HG02884 (cell line): ENCODE measurements at regions not wholly inside any gene's neighbourhood (a gene's known extent, or its start where the extent isn't known, plus 50 kb on each side); places are given as distances from the start of the nearest gene placed in this dataset.

Experiments
- ATAC-seq: cut with Tn5 transposase; IDR thresholded peaks from one replicate; pipeline ENCODE4 v1.9.1; 2021; ENCODE audit warnings: mild to moderate bottlenecking, moderate library complexity; ENCODE audit not compliant: unreplicated experiment

DNA sequence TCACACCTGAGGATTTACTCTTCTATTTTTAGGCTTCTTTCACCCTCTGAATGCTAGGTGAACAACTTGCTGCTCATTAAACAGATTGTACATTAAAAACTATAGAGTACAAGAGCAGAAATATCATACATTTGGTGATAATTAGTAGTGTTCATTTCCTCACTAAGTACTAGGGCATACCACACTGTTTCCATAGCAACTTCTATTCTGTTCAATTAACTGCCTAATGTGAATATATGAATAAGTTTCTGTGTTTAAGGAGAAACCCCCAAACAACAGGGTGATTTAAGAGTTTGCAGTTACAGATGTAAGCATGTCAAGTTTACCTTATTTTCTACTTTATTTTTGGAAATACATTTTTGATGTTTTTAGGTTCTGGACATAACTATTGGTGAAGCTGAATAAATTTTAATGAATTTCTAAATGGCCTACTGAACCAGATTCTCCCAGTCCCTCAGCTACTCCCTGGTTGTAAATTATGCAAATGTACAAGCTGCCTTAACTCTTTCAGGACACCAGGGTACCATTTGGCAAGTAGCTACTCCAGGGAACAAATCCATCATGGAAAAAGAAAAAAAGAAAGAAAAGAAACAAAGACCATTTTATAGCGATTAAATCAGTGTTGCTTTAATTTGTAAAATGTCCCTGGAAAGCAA is 199.8 kb upstream of the NAV3 start:
- ATAC-seq = no peak

DNA sequence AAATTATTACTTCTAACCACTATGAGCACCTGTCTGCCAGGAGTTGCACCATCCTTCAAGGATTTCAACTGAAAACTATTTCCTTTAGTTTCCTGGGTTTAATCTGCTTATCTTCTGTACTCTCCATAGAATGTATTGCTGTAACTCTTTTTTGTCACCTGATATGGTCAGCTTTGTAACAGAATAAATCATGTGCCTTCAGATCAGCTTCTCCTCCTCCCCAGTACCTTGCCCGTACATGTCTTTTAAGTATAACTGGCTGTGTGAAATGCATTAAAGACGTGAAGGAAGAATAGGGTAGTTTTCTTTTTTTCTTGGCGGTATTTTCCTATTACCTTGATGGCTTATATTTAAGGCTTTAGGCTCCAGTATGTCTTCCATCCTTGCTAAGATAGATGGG is 200.3 kb upstream of the NAV3 start:
- ATAC-seq = no peak

DNA sequence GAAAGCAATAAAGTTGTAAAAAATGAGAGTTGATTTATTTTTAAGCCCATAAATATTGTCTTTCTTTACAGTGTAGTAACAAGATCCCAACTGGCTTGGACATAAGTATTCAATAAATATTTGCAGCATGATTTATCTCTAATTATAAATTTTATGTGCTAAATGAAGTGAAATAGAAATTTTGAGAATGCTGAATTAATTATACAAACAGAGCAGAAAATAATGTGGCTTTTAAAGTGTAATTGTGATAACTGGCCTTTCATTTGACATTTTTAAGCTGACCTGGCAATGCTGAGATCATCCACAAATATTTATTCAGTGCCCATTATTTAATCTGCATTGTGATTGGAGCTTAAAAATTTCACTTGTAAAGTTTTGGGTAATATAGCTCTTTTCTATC is 201.6 kb upstream of the NAV3 start:
- ATAC-seq = no peak

DNA sequence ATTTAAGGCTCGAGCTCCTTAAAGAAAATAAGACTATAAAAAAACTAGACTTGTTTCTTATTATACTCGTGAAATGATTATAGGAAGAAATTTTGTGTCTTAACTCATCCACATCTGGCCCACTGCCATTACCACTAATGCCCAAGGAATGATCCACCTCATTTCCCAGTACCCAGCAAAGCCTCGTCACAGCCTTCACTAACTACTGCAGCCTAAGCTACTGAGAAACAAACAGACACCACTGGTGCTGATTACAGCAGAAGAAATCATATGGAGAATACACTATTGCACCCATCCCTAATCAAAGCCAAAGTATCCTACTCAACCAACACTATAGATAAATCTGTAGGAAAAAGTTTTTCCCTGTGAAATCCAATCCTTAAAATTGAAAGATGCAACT is 205.3 kb upstream of the NAV3 start:
- no peak for ATAC-seq

DNA sequence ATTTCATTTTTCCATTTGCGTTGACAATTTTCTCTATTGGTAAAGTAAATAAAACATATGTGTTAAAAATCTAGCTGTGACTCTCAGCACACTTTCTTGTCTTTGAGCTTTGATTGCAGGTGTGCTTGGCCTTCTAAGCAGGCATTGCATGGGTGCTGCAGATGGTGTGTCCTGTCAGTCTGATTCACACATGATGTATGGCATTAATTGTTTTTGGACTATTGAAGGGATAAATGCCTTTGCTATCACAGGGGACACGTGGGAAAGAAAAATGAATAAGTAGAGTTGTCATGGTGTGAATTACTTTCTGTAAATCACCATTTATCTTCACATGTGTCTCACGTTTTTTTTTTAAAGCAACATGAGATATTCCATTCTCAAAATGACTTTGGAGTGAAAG is 211.3 kb upstream of the NAV3 start:
- no peak for ATAC-seq

DNA sequence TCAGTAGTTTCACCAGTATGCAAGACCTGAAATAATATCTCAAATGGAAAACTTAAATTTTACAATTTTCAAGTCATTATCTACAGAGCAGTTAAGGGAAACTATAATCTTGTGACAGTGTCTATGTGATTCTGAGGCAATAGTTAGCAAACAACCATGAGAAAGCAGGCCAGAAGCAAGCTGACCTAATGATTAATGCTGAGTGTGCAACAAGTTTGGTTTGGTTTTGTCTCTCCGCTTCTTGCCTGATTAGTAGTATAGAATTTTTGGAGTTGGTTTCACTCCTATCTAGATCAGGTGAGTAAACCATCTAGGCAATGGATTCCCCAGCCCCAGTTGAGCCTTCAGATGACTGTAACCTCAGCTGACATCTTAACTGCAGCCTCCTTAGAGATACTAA is 212.9 kb upstream of the NAV3 start:
- ATAC-seq = no peak

DNA sequence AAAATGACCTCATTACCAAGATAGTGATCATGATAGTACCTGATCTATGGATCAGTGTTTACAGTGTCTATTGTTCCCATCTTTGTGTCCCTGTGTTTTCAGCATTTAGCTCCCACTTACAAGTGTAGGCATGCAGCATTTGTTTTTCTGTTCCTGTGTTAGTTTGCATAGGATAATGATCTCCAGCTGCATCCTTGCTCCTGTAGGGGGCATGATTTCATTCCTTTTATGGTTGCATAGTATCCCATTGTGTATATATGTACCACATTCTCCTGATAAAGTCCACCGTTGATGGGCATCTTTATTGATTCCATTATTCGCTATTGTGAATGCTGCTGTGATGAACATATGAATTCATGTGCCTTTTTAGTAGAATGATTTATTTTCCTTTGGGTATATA is 215.4 kb upstream of the NAV3 start:
- no peak for ATAC-seq

DNA sequence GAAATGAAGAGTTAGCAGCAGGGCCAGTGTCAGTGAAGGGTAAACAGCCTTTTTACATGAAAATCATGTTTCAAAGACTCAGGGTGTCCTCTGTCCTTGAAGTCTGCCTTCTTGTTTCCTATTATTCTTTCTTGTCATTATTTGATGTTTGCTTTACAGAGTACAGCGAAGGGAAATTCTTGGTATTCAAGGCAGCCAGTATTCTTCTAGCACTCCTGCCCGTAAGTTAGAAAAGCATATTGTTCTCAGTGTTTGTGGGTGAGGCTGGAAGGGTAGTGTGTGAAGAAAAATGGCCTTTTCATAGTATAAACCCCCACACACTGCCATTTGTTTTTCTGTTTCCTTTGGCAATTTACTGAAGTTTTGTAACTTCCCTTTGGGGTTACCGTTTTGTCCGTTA is 217.3 kb upstream of the NAV3 start:
- ATAC-seq = no peak

DNA sequence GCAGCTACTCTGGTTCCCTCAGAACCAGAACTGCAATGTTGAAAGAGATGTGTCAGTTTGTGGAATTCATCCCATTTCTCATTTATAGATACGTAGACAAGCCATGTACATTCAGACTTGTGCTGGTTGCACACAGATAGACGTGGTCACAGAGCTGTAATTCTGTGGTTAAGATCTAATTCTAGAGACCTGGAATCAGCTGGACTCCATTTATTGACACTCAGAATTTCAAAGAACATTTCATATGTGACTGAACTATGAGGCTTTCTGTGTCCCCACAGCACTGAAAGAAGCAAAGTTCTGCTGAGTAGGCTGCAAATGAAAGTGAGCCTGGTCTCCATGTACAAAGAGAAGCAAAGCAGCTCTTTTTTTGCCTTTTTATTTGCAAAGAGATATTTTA is 220.2 kb upstream of the NAV3 start:
- no peak for ATAC-seq

DNA sequence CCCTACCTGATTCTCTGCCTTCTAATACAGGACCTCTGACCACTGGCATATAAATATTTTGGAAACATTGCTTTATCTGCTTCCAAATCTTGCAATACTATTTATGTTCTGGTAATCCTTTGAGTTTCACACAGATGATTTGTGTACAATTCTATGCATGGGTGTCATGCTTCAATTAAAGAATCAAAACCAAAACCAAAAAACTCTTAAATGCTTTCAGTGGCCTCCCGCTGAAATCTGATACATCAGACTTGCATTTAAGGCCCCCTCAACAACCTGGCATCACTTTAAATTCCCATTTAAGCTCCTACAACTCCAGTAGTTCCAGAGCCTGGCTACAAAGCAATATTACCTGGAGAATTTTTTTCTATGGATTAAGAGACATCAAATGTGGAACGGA is 221.7 kb upstream of the NAV3 start:
- no peak for ATAC-seq

DNA sequence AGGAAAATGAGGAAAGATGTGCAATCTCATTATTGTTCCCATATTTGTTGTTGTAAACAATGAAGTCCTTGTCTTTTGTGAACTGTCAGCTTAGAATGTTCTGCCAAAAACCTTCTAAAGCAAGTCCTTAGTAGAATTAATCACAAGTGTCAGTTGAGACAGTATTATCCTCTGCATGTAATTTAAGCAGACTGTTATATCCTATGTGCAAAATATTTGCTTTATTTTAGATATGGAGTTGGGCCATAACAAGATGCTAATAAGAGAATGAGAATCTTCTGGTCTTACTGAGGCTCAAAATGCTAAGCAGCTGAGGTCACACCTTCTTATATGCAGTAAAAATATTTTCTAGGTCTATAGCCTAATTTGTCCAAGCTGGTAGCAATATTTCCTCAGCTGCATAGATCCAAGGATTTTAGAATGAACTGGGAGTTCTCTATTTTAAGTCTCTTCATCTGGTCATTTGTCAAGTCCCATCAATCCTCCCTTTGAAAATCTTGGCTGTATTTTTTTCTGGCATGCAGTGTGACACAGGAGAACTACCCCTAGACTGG is 222.3 kb upstream of the NAV3 start:
- ATAC-seq = no peak

DNA sequence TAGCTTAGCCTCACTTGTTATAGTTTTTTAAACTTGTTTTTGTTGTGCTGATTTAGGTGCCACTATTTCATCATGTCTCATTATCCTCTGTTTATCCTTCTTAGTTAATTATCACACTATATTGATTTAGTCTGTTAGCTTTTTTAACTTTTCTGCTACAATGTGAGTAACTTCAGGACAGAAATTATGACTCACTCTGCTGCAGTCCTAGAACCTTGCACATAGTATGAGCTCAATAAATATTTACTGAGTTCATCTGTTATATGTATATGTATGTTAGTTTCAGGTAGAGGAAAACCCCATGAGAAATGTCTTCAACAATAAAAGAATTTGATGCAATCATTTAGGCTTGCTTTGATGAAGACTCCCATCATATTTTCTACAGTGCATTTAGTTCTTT is 224.3 kb upstream of the NAV3 start:
- no peak for ATAC-seq

DNA sequence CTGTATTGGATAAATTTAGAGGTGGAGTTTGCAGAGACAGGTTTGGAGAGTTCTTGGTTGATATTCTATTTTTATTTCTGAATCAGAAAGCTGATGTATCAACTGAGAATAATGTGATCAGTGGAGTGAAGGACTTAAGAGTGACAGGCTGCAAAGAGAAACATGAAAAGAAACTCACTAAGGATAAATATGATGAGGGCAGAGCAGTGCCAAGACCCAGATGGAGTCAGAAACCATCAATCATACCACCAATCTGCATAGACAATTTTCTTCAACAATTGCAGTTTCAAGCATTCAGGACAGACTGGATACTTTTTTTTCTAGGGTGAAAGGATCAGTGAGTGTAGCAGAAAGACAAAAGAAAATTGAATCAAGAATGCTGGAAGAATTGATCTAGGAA is 226.7 kb upstream of the NAV3 start:
- no peak for ATAC-seq

DNA sequence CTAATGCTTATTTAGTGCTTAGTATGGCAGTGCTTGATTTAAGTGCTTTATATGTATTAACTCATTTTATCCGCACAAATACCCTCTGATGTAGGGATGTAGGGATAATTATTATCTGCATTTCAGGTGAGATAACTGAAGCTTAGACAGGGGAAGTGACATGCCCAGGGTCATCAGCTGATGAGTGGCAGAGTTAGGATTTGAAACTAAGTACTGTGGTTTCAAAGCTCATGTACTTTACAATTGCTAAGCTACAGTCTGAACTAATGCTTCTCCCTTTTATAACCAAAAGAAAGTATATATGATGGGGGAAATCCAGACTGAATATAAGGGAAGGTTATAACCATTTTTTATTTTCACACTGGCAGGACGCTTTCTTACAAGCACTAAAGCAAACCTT is 229.6 kb upstream of the NAV3 start:
- no peak for ATAC-seq

DNA sequence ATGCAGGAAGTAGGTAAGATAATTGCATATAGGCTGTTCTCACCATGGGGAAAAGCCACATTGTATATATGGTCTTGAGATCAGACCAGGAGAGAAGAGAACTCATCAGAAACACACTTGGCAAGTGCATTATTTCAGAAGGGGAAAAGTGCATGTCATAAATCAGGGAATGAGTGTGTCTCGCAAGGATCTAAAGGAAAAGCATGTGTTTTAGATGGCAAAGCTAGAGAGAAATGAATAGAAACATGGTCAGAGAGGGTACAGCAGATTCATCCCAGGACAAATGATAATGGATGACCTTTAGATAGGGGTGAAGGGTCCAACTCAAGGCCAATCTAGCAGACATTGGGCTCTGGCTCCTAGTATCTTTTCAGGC is 230.2 kb upstream of the NAV3 start:
- no peak for ATAC-seq

DNA sequence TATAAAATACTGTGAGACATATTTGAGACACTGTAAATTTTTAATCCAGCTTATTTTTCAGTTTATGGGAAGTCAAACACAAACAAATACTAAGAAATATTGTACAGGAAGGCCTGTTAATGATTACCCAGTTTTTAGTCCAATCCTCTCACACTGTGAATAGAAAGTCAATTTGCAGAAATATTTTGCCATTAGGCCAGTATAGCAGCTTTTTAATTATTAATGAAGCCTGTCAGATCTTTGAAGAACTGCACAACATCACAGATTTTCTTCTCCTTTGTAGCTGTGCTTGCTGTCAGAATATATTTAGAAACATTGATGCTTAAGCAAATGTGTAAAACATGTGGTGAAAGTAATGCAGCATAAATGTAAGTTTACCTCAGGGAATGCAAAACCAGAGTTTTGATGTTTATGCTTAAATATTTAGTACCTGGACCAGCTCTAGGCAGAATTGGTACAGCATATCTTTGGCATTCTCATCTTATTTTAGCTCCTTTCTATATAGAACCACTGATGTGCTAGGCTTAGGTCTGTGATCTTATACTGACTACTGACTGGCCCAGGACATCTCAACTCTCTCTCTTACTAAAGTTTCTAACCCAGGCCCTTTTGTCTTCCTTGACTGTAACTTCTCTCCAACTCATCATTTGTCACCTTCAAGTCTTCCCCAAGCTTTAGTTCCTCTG is 230.8 kb upstream of the NAV3 start:
- no peak for ATAC-seq

DNA sequence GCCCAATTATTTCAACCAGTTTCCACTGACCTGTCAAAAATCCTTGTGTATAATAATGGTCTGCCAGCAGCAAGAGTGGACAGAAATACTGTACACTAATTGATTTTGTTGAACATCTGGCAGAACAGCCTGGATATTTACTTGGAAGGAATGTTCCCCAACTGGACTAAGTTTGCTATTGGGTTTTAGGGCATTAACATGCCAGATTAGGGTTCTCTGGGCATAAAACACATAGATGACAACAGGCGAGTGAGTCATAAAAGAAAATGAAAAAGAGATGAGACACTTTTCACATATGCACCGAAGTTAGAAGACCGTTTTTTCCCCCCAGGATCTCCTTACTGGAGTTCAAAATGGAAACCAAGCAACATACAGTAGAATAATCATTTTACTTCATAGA is 236.3 kb upstream of the NAV3 start:
- ATAC-seq = no peak

DNA sequence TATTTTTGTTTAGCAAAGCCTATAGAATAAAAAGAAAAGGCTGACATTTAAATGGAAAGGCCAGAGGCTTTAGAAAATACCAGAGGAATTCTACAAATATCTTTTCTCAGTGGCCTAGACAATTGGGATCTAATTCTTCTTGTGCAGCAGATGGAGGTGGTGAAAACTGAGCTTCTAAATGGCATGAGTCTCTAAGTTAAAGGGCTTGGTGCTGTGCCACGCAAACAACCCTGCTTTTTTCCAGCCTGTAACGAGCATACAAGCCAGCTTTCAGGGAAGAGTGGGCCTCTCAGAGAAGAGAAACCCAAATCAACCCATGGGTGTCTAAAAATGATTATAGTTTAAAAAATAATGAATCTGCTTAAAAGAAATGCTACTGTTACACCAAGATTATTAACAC is 237.9 kb upstream of the NAV3 start:
- ATAC-seq = no peak

DNA sequence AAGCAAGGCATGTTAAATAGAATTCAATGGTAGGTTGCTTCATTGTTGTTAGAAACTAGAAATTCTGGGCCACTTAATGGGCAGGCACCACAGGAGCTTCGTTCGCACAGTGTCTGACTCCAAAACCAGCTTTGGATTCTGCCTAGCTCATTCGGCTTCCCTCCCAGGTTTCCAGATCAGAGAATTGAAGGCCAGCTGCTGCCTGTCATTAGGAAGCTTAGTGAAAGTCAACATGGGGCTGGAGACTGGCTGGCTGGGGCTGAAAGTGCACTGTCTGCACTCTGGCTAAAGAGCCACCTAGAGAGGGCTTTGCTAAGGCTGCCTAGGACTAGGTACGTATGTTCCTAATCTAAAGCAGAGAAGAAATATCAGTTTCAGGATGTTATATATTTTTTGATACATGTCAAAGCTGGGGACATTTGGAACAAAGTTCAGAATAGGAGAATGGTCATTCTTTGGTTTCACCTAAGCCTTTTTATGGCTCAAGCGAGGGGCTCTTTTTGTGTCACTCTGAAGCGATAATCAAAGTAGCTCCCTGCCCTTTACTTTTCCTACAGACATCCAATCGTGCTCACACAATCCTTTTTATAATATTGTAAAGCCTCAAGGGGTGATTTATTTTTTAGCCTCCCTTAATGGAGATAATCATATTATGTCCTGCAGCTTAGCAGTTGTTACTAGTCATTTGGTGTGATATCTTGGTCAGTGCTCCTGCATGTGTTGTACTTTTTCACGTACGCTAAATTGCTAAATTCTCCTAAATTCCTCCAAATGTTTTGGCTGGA is 238.5 kb upstream of the NAV3 start:
- ATAC-seq = no peak

DNA sequence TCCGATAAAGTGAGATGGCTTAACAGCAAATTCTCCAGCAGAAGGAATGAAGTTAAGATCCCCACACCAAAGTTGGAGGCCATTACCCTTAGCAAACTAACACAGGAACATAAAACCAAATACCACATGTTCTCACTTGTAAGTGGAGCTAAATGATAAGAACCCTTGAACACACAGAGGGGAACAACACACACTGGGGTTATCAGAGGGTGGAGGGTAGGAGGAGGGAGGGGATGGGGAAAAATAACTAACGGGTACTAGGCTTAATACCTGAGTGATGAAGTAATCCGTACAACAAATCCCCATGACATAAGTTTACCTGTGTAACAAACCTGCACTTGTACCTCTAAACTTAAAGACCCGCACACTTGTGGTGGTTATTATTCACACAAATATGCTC is 240.4 kb upstream of the NAV3 start:
- ATAC-seq = no peak

DNA sequence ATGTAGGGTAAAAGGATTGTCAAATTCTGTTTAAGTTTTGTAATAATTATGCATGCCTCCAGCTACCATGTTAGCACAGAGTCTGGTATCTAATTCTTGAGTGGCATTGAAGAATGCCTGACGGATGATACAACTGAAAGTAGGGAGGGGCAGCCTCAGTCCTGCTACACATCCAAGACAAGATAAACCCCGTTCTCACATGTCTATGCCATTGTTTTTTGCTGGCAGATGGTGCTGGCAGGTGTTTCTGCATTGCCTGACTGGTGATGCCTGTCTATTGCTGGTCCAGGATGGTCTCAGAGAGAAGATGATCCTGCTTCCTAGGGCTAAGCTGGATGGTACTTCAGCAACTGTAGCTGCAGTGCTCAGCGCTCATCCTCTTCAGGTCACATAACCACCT is 245.8 kb upstream of the NAV3 start:
- no peak for ATAC-seq
